Breast epithelium (tissue), 4 donors: ENCODE measurements at regions not wholly inside any gene's neighbourhood (a gene's known extent, or its start where the extent isn't known, plus 50 kb on each side); places are given as distances from the start of the nearest gene placed in this dataset.
"Not testable (repeated sequence)": the region's sequence is repeated elsewhere in the genome, so short reads cannot be mapped to it uniquely, and the experiment has no call there.

ENCODE experiments used
- DNase-seq, 2 donors: peaks; one replicate each; pipeline ENCODE4 v3.0.0-alpha.2; 2019; ENCODE audit warnings: low spot score in 2 of 2
- H3K27ac ChIP-seq, 2 donors: fragments of 200-600 bp; sonication (generic) in 1 of 2; one replicate each; pipeline ENCODE4 v1.5.1; 2016 to 2019; ENCODE audit warnings: mild to moderate bottlenecking in 1 of 2
- H3K27me3 ChIP-seq, 2 donors: fragments of 200-600 bp; sonication (generic) in 1 of 2; one replicate each; pipeline versions ENCODE4 v1.5.1 to v1.6.0; 2017 to 2019; ENCODE audit warnings: control low read depth in 1 of 2, mild to moderate bottlenecking in 1 of 2
- H3K36me3 ChIP-seq: fragments of 200-600 bp; one replicate; pipeline ENCODE4 v1.5.1; 2019
- H3K4me1 ChIP-seq, 2 donors: fragments of 200-600 bp; sonication (generic); one replicate each; pipeline ENCODE4 v1.5.1; 2016 to 2019; ENCODE audit warnings: control low read depth in 1 of 2
- H3K4me3 ChIP-seq, 3 donors: fragments of 200-600 bp; sonication (generic); 1 replicate in 2 of 3; 2 replicates in 1 of 3; pipeline ENCODE4 v1.5.1; 2016 to 2019; ENCODE audit warnings: mild to moderate bottlenecking in 3 of 3, moderate library complexity in 2 of 3
- H3K9me3 ChIP-seq, 2 donors: fragments of 200-600 bp; sonication (generic) in 1 of 2; one replicate each; pipeline ENCODE4 v1.5.1; 2016 to 2019; ENCODE audit warnings: control low read depth in 1 of 2
- POLR2A ChIP-seq: fragments of 450-650 bp; IDR thresholded peaks from one replicate; pipeline ENCODE4 v1.6.1; 2016; ENCODE audit warnings: antibody characterized with exemption, mild to moderate bottlenecking, moderate library complexity
- POLR2AphosphoS5 ChIP-seq, 3 donors: sonication (generic); formaldehyde crosslinking; IDR thresholded peaks; one replicate each; pipeline ENCODE4 v1.6.1; 2017; ENCODE audit warnings: antibody characterized with exemption in 3 of 3
- intact Hi-C: fragments of 100-400 bp; cut with DNase I; formaldehyde crosslinking; loops from one replicate; pipeline ENCODE4 v1.15.1; 2023; ENCODE audit warnings: low total_unique reads
- TF ChIP-seq, protein P1 (sequence below), 3 donors: fragments of 450-650 bp; IDR thresholded peaks; one replicate each; pipeline ENCODE4 v1.5.1; 2016 to 2017; ENCODE audit warnings: antibody characterized with exemption in 3 of 3, mild to moderate bottlenecking in 3 of 3, moderate library complexity in 3 of 3

DNA sequence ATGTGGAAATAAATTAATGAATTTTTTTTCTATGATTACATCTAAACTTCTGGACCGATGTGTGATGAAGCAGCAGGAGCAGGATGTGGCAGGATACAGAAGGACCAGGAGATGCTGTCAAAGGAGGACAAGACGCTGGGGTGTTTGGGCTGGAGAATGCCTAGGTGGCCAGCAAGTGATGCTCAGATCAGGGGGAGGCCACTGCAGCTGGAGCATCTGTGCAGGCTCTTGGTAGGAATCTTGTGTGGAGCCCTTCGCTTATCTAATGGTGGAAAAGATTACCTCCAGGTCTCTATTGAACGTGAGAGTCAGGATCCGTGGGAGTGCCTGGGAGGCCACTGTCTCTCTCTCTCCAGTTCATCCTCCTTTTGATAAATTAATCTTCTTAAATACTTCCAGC is 79.8 kb downstream of the MRPL36 start:
- Histone ChIP-seq H3K27me3 (peaks cover 0 to 5% of the 10 kb centered on the region in 2 donors), H3K4me1 (no peaks in the 10 kb centered on the region), H3K9me3 (peaks cover 9 to 31% of the 10 kb centered on the region in 2 donors), H3K36me3 (no peaks in the 10 kb centered on the region), H3K27ac (no peak overlapping the region), H3K4me3 (no peak overlapping the region)
- TF ChIP-seq POLR2A (no peak), POLR2AphosphoS5 (IDR thresholded peaks at IDR 0.05) (no peak)
- TF ChIP-seq, protein P1, sequence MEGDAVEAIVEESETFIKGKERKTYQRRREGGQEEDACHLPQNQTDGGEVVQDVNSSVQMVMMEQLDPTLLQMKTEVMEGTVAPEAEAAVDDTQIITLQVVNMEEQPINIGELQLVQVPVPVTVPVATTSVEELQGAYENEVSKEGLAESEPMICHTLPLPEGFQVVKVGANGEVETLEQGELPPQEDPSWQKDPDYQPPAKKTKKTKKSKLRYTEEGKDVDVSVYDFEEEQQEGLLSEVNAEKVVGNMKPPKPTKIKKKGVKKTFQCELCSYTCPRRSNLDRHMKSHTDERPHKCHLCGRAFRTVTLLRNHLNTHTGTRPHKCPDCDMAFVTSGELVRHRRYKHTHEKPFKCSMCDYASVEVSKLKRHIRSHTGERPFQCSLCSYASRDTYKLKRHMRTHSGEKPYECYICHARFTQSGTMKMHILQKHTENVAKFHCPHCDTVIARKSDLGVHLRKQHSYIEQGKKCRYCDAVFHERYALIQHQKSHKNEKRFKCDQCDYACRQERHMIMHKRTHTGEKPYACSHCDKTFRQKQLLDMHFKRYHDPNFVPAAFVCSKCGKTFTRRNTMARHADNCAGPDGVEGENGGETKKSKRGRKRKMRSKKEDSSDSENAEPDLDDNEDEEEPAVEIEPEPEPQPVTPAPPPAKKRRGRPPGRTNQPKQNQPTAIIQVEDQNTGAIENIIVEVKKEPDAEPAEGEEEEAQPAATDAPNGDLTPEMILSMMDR (IDR thresholded peaks at IDR 0.05), result no peak
- intact Hi-C loops, result no loop called here
- no peak for DNase-seq

DNA sequence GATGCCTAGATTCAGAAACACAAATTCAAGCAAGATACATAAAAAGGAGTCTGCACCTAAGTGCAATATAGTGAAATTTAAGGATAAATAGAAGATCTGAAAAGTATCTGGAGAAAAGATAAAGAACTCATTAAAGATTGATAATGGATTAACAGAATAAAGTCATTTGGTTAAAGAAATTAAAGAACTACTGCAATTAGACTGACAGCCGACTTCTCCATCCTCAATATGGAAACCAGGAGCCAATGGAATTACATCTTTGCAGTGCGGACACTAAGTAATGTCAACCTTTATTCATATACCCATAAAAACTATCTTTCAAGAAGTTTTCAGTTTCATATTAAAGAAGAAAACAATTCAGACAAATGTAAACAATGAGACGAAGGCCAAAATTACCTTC is 81.0 kb downstream of the MRPL36 start:
- Histone ChIP-seq H3K27ac (no peak overlapping the region), H3K4me1 (no peaks in the 10 kb centered on the region), H3K9me3 (peaks cover 9 to 31% of the 10 kb centered on the region in 2 donors), H3K36me3 (no peaks in the 10 kb centered on the region), H3K4me3 (no peak overlapping the region), H3K27me3 (no peaks in the 10 kb centered on the region)
- intact Hi-C loops, result no loop called here
- TF ChIP-seq POLR2A (no peak), POLR2AphosphoS5 (IDR thresholded peaks at IDR 0.05) (no peak)
- TF ChIP-seq, protein P1 (IDR thresholded peaks at IDR 0.05), result no peak
- no peak for DNase-seq

DNA sequence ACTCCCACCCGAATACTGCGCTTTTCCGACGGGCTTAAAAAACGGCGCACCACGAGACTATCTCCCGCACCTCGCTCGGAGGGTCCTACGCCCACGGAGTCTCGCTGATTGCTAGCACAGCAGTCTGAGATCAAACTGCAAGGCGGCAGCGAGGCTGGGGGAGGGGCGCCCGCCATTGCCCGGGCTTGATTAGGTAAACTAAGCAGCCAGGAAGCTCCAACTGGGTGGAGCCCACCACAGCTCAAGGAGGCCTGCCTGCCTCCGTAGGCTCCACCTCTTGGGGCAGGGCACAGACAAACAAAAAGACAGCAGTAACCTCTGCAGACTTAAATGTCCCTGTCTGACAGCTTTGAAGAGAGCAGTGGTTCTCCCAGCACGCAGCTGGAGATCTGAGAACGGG is 89.5 kb downstream of the MRPL36 start:
- H3K4me1 ChIP-seq, intact Hi-C loops, H3K4me3 ChIP-seq, H3K27ac ChIP-seq, H3K36me3 ChIP-seq, DNase-seq, H3K9me3 ChIP-seq: not testable (repeated sequence)
- H3K27me3 ChIP-seq, result peaks cover 0 to 11% of the 10 kb centered on the region in 2 donors

DNA sequence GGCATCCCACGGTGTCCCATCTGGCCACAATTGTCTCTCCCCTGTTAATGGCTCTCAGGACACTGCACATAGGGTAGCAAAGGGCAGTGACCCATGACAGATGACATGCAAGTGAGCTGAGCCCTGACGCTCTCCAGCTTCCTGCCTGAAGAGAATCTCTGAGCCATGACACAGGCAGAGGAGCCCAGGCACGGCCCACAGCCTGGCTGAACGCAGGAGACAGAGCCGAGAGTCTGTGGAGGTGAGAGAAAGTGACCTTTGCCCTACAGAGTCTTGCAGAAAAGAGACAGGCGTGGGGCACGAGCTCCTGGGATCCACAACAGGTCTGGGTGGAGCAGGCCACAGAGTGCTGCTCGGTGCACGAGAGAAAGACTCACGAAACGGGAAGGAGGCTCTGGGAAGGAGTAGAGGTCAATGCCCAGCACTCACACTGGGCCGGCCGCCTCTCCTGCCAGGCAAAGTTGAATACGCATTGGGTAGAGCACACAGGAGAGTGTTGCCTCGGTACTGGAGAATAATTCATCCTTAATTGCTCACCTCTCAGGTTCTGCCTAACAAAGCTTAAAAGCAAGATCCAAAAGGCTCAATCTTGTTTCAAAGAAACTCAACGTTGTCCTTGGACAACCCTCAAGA is 90.3 kb downstream of the MRPL36 start:
- no peak overlapping the region for H3K4me3 ChIP-seq
- H3K36me3 ChIP-seq, result no peaks in the 10 kb centered on the region
- TF ChIP-seq POLR2AphosphoS5 (IDR thresholded peaks at IDR 0.05) (no peak), POLR2A (no peak)
- TF ChIP-seq, protein P1 (IDR thresholded peaks at IDR 0.05), result no peak
- H3K4me1 ChIP-seq, result no peaks in the 10 kb centered on the region
- H3K27ac ChIP-seq, result no peak overlapping the region
- peak in 1 of 2 donors; percentile 4 for DNase-seq
- intact Hi-C loops, result no loop called here
- peaks cover 0 to 11% of the 10 kb centered on the region in 2 donors for H3K27me3 ChIP-seq
- H3K9me3 ChIP-seq, result no peaks in the 10 kb centered on the region

DNA sequence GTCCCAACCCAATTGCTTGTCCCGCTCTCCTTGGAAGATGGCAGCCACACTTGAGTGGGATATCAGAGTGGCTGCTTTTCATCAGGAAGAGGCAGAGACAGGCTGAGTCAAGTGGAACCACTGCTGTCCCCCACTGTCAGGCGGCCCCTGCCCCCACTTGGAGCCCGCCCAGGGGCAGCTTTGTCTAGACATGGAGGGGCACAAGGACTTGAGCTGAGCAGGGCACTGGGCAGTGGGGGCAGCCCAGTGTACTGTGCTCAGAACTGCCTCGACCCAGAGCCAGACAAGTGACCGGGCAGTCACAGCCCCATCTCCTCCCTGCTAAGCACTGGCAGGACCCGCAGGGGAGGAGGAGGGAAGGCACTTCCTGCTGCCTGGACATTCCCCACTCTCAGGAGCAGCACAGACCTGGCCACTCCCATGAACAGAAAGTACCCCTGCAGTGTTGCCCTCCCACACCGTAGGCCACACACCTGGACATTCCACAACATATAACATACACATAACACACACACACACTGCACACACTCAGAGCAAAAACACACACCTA is 91.0 kb downstream of the MRPL36 start:
- Histone ChIP-seq H3K27ac (no peak overlapping the region), H3K27me3 (peaks cover 0 to 11% of the 10 kb centered on the region in 2 donors), H3K4me3 (no peak overlapping the region), H3K9me3 (no peaks in the 10 kb centered on the region), H3K4me1 (no peaks in the 10 kb centered on the region), H3K36me3 (no peaks in the 10 kb centered on the region)
- DNase-seq, result peak in 1 of 2 donors; percentile 11
- TF ChIP-seq POLR2AphosphoS5 (IDR thresholded peaks at IDR 0.05), result no peak
- TF ChIP-seq, protein P1 (IDR thresholded peaks at IDR 0.05), result no peak
- intact Hi-C loops, result no loop called here
